GM19324 (cell line): ENCODE measurements at regions not wholly inside any gene's neighbourhood (a gene's known extent, or its start where the extent isn't known, plus 50 kb on each side); places are given as distances from the start of the nearest gene placed in this dataset.

Experiments
- ATAC-seq: cut with Tn5 transposase; IDR thresholded peaks from one replicate; pipeline ENCODE4 v1.9.1; 2021; ENCODE audit warnings: mild to moderate bottlenecking, moderate library complexity; ENCODE audit not compliant: unreplicated experiment, low FRiP score

DNA sequence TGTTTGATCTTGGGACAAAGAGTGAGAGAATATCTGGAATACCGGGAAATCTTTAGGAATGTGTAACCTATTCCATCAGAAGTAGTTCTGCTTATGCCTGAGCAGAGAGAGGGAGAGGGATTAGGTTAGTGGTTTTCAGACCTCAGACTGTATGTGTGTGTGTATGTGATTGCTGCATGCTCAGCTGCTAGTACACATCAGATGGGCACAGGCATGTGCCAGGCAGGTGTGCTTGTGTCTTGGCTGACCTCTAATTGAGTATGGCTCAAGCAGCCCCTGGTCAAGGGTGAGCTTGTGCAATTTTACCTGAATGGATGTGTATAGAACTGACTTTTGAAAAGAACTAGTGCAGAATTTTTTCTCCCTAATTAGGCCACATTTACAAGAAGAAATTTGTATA, 91.2 kb downstream of the INSIG2 start:
- no peak for ATAC-seq

DNA sequence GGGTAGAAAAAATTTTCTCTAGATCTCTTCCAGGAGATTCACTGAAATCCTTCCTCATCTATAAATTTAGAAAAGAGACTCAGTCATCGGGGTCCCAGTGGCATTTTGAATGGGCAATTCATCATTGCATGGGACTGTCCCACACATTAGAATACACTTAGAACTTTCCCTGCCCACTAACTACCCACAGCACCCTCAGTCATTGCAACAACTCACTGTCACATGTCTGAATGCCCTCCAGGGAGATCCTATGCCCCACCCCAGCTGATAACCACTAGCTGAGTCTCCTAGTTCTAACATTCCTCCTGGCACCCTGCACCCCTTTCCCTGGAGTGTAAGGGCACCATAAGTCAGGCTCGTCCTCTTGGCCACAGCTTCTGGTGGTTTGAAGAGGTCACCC, 89.6 kb downstream of the INSIG2 start:
- no peak for ATAC-seq

DNA sequence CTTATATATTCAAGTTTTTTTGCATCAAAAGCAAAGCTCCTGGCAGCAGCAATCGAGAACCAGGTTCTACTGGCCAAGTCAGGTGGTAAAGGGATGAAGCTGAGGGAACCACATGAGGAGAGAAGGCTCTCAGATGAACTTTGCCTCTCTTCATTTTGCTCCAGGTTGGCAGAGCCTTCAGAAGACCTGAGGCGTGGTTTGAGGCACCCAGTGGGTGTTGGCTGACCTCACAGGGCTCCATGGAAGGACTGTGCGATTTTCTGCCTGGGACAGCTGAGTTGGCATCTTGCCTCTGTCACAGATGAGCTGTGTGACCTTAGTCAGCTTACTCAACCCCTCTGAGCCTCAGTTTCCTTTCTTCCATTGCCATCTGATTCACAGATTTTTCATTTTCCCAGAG, 89.0 kb downstream of the INSIG2 start:
- no peak for ATAC-seq

DNA sequence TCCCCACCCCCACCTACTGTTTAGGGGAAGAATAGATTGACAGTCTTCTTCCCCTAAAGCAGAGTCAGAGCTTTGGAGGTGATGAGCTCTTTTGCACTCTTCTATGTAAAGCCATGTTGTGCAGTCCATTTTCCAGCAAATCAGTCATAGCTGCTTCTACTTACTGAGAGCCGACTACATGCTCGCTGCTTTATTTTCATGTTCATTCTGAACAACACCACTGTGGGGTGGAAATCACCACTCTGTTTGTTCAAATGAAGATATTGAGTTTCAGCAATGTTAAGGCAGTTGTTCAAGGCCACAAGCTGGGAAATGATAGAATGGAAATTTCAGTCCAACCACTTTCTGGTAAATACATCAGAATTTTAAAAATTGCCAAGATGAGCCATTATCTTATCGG, 88.3 kb downstream of the INSIG2 start:
- ATAC-seq, result no peak

DNA sequence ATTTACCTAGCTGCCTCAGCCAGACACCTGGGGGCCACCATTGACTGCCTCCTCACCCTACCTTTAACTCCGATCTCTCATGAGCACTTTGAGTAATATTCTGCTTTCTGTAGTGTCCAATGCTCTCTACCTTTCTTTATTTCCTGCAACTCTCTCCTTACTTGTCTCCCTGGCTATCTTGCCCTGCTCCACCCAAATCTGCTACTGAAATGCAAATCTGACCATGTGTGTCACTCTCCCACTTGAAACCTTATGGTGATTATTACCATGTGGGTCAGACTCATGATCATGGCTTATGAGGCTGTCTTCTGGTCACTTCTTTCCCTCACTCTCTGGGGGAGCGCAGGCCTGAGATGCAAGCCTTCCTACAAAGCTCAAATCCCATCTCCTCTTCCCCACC, 83.3 kb downstream of the INSIG2 start:
- ATAC-seq, result no peak

DNA sequence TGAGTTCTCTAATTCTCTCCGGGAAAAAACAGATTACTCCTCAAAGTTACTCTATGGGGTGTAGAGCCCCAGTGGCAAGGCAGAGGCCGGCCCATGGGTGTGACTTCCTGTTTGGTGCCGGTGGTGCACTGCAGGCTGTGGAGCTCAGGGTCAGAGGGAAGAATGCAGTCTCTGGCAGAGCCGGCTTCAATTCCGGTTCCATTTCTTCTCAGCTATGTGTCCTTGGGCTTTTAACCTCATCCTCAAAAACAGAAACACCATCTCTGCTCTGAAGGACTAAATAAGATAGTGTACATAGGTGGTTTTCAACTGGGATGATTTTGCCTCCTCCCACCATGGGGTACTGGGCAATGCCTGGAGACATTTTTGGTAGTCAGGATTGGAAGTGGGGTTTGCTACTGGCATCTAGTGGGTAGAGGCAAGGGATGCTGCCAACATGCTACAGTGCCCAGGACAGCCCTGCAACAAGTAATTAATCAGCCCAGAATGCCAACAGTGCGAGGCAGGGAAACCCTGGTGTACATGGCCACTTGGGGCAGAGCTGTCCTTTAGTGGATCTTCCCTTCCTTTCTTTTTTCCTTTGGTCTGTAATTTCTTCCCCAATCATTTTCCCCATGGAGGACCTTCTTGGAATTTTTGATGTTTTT, 81.2 kb downstream of the INSIG2 start:
- peak; percentile 72 for ATAC-seq

DNA sequence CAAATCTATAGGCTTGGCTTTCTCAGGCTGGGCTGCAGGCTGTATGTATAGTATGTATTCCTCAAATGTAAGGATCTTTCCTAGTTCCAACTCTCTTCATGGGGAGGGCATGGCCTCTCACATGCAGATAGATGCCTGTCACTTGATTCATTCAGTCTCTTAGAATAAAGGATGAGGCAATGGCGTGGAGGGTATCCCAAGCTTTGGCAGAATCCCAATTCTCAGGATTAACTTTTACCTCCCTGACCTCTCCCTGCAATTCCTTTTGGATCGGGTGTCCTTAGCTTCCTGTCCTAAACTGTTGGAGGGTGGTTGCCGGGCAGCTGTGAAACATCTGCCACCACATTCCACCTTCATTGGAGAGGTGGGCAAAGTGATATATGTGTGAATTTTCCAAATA, 80.3 kb downstream of the INSIG2 start:
- ATAC-seq, result no peak

DNA sequence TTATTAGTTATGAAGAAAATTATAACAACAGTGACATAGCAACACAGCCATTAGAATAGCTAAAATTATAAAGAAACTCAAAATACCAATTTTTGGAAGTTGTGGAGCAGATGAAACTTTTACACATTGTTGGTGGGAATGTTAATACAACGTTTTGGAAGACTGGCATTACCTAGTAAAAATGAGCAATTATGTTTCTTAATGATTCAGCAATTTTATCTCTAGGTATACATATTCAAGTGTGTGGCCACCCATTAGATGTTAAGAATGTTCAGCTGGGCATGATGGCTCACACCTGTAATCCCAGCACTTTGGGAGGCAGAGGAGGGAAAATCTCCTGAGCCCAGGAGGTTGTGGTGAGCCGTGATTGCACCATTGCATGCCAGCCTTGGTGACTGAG, 78.8 kb downstream of the INSIG2 start:
- no peak for ATAC-seq

DNA sequence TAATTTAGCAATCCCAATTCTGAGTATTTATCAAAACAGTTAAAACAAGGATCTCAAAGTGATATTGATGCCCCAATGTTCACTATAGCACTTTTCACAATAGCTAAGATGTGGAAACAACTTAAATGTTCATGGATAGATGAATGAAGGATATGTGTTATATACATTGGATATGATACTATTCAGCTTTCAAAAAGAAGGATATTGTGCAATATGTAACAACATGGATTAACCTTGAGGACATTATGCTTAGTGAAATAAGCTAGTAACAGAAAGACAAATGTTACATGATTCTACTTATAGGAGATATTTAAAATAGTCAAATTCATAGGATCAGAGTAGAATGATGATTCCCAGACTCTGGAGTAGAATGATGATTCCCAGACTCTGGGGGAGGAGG, 78.0 kb downstream of the INSIG2 start:
- ATAC-seq, result no peak

DNA sequence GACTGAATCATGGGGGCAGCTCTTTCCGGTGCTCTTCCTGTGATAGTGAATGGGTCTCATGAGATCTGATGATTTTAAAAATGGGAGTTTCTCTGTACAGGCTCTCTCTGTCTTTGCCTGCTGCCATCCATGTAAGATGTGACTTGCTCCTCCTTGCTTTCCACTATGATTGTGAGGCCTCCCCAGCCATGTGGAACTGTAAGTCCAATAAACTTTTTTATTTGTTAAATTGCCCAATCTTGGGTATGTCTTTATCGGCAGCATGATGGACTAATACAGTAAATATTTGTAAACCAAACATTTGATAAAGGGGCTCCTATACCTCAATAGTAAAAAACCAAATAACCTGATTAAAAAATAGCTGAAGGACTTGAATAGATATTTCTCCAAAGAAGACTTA, 77.3 kb downstream of the INSIG2 start:
- no peak for ATAC-seq
